ENCODE measurements at regions not wholly inside any gene's neighbourhood (a gene's known extent, or its start where the extent isn't known, plus 50 kb on each side); places are given as distances from the start of the nearest gene placed in this dataset.

- H3K9me3 ChIP-seq (ENCODE audit: control insufficient read depth, insufficient read depth, low read length), result no peaks in the 10 kb centered on the region
- H3K4me3 ChIP-seq (ENCODE audit: low read length), result no peak overlapping the region
- H3F3A ChIP-seq (ENCODE audit: control insufficient read depth, insufficient read depth), result no peaks in the 10 kb centered on the region
- H3K36me3 ChIP-seq (ENCODE audit: control insufficient read depth, low read length), result no peaks in the 10 kb centered on the region
- H3K27me3 ChIP-seq (ENCODE audit: control insufficient read depth, low read length), result peaks cover 3% of the 10 kb centered on the region; the same call in 1 of the 2 replicates
- H3K79me2 ChIP-seq (ENCODE audit: control insufficient read depth, low read length), result no peaks in the 10 kb centered on the region
- H4K20me1 ChIP-seq (ENCODE audit: control insufficient read depth, insufficient read depth, low read depth, low read length), result no peaks in the 10 kb centered on the region
- H3K9me2 ChIP-seq (replicated peaks; ENCODE audit: control insufficient read depth, low read length), result no peaks in the 10 kb centered on the region
- no peak overlapping the region for H3K4me2 ChIP-seq (ENCODE audit: low read length)
- H3K4me1 ChIP-seq (ENCODE audit: control insufficient read depth, low read length), result no peaks in the 10 kb centered on the region
- H3K27ac ChIP-seq (ENCODE audit: low read depth, low read length), result no peak overlapping the region
- TF ChIP-seq CTCF (IDR thresholded peaks at IDR 0.05; ENCODE audit: low read depth, low read length, poor library complexity, severe bottlenecking) (no peak), EZH2phosphoT487 (IDR thresholded peaks at IDR 0.05; ENCODE audit: borderline replicate concordance, low read length) (no peak)
Observed at GRCh38 chr6:14792118-14792955, 453.5 kb upstream of the JARID2 start.

- Histone ChIP-seq H3F3A (ENCODE audit: control insufficient read depth, insufficient read depth) (no peaks in the 10 kb centered on the region), H3K4me1 (ENCODE audit: control insufficient read depth, low read length) (no peaks in the 10 kb centered on the region), H3K4me3 (ENCODE audit: low read length) (no peak overlapping the region), H3K27ac (ENCODE audit: low read depth, low read length) (no peak overlapping the region), H3K4me2 (ENCODE audit: low read length) (no peak overlapping the region), H3K36me3 (ENCODE audit: control insufficient read depth, low read length) (no peaks in the 10 kb centered on the region), H4K20me1 (ENCODE audit: control insufficient read depth, insufficient read depth, low read depth, low read length) (no peaks in the 10 kb centered on the region), H3K27me3 (ENCODE audit: control insufficient read depth, low read length) (peaks cover 5% of the 10 kb centered on the region; the same call in 1 of the 2 replicates), H3K9me2 (replicated peaks; ENCODE audit: control insufficient read depth, low read length) (no peaks in the 10 kb centered on the region), H3K79me2 (ENCODE audit: control insufficient read depth, low read length) (no peaks in the 10 kb centered on the region), H3K9me3 (ENCODE audit: control insufficient read depth, insufficient read depth, low read length) (no peaks in the 10 kb centered on the region)
- TF ChIP-seq EZH2phosphoT487 (IDR thresholded peaks at IDR 0.05; ENCODE audit: borderline replicate concordance, low read length) (no peak), CTCF (IDR thresholded peaks at IDR 0.05; ENCODE audit: low read depth, low read length, poor library complexity, severe bottlenecking) (no peak)
Observed at GRCh38 chr6:14795451-14795850, 450.4 kb upstream of the JARID2 start.

GRCh38 chr6:14796974-14797762 lies 448.7 kb upstream of the JARID2 start:
- Histone ChIP-seq H3K4me1 (ENCODE audit: control insufficient read depth, low read length) (no peaks in the 10 kb centered on the region), H3K9me2 (replicated peaks; ENCODE audit: control insufficient read depth, low read length) (no peaks in the 10 kb centered on the region), H3K27me3 (ENCODE audit: control insufficient read depth, low read length) (peaks cover 2% of the 10 kb centered on the region; the same call in 1 of the 2 replicates), H3K36me3 (ENCODE audit: control insufficient read depth, low read length) (no peaks in the 10 kb centered on the region), H3K4me3 (ENCODE audit: low read length) (no peak overlapping the region), H4K20me1 (ENCODE audit: control insufficient read depth, insufficient read depth, low read depth, low read length) (no peaks in the 10 kb centered on the region), H3K27ac (ENCODE audit: low read depth, low read length) (no peak overlapping the region), H3F3A (ENCODE audit: control insufficient read depth, insufficient read depth) (no peaks in the 10 kb centered on the region), H3K79me2 (ENCODE audit: control insufficient read depth, low read length) (no peaks in the 10 kb centered on the region), H3K9me3 (ENCODE audit: control insufficient read depth, insufficient read depth, low read length) (no peaks in the 10 kb centered on the region), H3K4me2 (ENCODE audit: low read length) (no peak overlapping the region)
- TF ChIP-seq EZH2phosphoT487 (IDR thresholded peaks at IDR 0.05; ENCODE audit: borderline replicate concordance, low read length), result no peak
- no peak for TF ChIP-seq CTCF (IDR thresholded peaks at IDR 0.05; ENCODE audit: low read depth, low read length, poor library complexity, severe bottlenecking)
